ENCODE measurements at regions not wholly inside any gene's neighbourhood (a gene's known extent, or its start where the extent isn't known, plus 50 kb on each side); places are given as distances from the start of the nearest gene placed in this dataset.

GRCh38 chr2:187627153-187627552 is 72.9 kb upstream of the TFPI start:
- TF ChIP-seq CTCF (conservative IDR thresholded peaks at IDR 0.05; ENCODE audit: low read length), result no peak
- no peak for TF ChIP-seq EZH2phosphoT487 (IDR thresholded peaks at IDR 0.05; ENCODE audit: borderline replicate concordance, low read depth, low read length)

Data from OCI-LY7 (cell line).